ENCODE measurements at regions not wholly inside any gene's neighbourhood (a gene's known extent, or its start where the extent isn't known, plus 50 kb on each side); places are given as distances from the start of the nearest gene placed in this dataset.
A peak's percentile ranks its signal among the peaks of the same experiment; 100 is the strongest.
"Not testable (repeated sequence)": the region's sequence is repeated elsewhere in the genome, so short reads cannot be mapped to it uniquely, and the experiment has no call there.

DNA sequence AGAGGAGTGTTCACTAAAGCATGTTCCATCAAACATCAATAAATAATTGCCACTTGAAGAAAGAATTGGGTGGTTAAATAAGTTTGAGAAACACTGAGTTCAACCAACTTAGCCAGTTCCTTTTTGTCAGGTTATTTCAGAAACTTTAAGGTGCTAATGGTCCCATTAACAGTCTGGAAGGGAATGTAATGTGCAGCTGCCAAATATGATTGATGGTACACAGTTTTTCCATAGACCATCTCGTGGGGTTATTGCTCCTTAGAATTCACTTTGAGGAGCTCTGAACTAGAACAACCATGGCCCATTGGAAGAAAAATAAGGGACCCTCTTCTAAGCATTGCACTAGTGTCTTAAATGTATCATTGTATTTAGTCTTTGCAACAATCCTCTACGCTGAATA is 185.8 kb upstream of the NR2F2 start:
- Histone ChIP-seq H3K4me1 (no peaks in the 10 kb centered on the region), H3K27me3 (no peaks in the 10 kb centered on the region), H3K27ac (no peak overlapping the region), H3K36me3 (no peaks in the 10 kb centered on the region), H3K4me3 (no peak overlapping the region), H3K9me3 (no peaks in the 10 kb centered on the region)
- intact Hi-C loops (cut with DNase I; ENCODE audit: low total_unique reads), result no loop called here
- DNase-seq, result no peak
- TF ChIP-seq POLR2A (IDR thresholded peaks at IDR 0.05), result no peak
- TF ChIP-seq, protein P1, sequence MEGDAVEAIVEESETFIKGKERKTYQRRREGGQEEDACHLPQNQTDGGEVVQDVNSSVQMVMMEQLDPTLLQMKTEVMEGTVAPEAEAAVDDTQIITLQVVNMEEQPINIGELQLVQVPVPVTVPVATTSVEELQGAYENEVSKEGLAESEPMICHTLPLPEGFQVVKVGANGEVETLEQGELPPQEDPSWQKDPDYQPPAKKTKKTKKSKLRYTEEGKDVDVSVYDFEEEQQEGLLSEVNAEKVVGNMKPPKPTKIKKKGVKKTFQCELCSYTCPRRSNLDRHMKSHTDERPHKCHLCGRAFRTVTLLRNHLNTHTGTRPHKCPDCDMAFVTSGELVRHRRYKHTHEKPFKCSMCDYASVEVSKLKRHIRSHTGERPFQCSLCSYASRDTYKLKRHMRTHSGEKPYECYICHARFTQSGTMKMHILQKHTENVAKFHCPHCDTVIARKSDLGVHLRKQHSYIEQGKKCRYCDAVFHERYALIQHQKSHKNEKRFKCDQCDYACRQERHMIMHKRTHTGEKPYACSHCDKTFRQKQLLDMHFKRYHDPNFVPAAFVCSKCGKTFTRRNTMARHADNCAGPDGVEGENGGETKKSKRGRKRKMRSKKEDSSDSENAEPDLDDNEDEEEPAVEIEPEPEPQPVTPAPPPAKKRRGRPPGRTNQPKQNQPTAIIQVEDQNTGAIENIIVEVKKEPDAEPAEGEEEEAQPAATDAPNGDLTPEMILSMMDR (IDR thresholded peaks at IDR 0.05), result no peak

DNA sequence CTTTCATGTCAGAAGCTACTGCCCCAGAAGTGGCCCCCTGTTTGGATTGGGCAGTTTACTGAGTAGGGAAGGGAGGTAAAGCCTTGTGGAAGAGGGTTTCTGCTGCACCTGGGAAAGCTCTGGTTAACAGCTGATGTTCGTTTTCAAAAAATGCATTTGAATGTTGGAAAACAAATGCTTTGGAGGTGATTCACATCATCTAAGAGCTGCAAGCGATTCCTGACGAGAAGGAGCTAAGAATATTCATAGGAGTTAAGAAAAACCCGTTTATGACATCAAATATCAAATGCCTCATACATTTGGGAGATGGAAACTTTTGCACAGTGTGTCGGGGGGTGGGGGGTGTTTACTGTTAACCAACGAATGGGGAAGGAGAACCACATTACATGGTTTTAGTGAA is 183.8 kb upstream of the NR2F2 start:
- H3K4me1 ChIP-seq, result no peaks in the 10 kb centered on the region
- TF ChIP-seq, protein P1 (IDR thresholded peaks at IDR 0.05), result no peak
- no peak for TF ChIP-seq POLR2A (IDR thresholded peaks at IDR 0.05)
- intact Hi-C loops (cut with DNase I; ENCODE audit: low total_unique reads), result no loop called here

DNA sequence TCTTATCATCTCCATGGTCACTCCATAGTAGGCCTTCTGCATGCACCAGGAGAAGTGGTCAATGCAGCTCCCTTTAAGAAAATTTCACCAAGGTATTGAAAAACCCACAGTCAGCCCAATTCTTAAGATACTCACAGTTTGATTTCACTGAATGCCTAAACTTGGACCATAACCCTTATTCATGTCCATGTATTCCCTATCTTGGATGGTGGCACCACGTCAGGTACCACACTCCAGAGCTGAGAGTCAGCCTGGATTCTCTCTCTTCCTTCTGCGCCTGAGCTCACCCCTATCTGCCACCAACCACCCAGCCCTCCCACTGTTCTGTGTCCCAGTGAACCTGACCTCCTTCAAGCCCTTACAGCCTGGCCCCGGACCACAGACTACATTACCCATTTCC is 183.2 kb upstream of the NR2F2 start:
- no peak overlapping the region for H3K4me3 ChIP-seq

More for the DNA sequence above, 183.8 kb upstream of the NR2F2 start:
- Histone ChIP-seq H3K4me3 (no peak overlapping the region), H3K36me3 (no peaks in the 10 kb centered on the region), H3K27me3 (no peaks in the 10 kb centered on the region), H3K9me3 (no peaks in the 10 kb centered on the region), H3K27ac (no peak overlapping the region)
- DNase-seq, result no peak

DNA sequence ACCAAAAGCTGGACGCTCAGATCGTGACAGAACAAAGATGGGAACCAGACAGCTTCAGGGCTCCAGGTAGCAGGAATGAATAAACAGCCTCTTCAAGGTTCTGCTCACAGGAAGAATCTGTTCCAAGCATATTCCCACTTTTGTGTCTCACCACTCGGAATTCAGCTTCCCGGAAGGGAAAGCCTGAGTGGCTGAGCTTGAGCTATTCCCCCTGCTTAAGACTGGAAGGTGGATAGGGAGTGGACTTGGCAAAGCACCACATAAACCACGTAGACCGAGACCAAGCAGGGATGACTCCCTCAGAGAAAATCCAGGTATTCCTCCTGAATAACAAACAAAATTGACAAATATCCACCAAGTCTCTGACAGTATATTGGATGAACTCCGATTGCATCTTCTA is 180.2 kb upstream of the NR2F2 start:
- TF ChIP-seq, protein P1 (IDR thresholded peaks at IDR 0.05), result no peak
- TF ChIP-seq POLR2A (IDR thresholded peaks at IDR 0.05), result no peak
- intact Hi-C loops (cut with DNase I; ENCODE audit: low total_unique reads), result no loop called here

More for the DNA sequence above, 183.2 kb upstream of the NR2F2 start:
- no peak overlapping the region for H3K27ac ChIP-seq
- no peak for DNase-seq
- no peaks in the 10 kb centered on the region for H3K9me3 ChIP-seq
- TF ChIP-seq, protein P1 (IDR thresholded peaks at IDR 0.05), result no peak
- H3K27me3 ChIP-seq, result no peaks in the 10 kb centered on the region
- no peaks in the 10 kb centered on the region for H3K36me3 ChIP-seq
- intact Hi-C loops (cut with DNase I; ENCODE audit: low total_unique reads), result no loop called here
- no peaks in the 10 kb centered on the region for H3K4me1 ChIP-seq

DNA sequence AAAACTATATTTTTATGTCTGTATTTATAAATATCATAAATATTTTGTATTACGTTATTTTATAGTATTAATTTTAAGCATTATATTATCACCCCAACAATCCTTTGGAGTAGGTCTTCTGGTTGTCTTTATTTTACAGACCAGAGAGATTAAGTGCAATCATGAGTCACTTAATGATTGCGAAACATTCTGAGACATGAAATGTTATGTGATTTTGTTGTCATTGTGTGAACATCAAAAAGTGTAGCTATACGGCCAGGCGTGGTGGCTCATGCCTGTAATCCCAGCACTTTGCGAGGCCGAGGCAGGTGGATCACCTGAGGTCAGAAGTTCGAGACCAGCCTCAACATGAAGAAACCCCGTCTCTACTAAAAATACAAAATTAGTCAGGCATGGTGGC is 178.8 kb upstream of the NR2F2 start:
- H3K4me1 ChIP-seq, H3K9me3 ChIP-seq, H3K27ac ChIP-seq: not testable (repeated sequence)

More for the DNA sequence above, 180.2 kb upstream of the NR2F2 start:
- Histone ChIP-seq H3K4me1 (no peaks in the 10 kb centered on the region), H3K4me3 (no peak overlapping the region), H3K9me3 (no peaks in the 10 kb centered on the region), H3K36me3 (no peaks in the 10 kb centered on the region), H3K27me3 (no peaks in the 10 kb centered on the region), H3K27ac (no peak overlapping the region)
- no peak for DNase-seq

DNA sequence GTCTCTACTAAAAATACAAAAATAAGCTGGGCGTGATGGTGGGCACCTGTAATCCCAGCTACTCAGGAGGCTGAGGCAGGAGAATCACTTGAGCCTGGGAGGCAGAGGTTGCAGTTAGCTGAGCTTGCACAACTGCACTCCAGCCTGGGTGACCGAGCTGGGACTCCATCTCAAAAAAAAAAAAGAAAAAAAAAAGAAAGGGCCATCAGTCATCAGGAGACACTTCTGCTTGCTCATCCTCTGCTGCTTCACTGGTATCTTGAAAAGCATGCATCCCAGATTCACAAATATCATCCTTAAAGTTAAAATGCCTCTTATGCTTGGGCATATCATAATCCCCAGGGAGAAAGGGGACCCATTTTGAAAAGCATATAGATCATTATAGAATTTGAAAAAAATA is 176.6 kb upstream of the NR2F2 start:
- no peak for DNase-seq
- Histone ChIP-seq H3K9me3 (no peaks in the 10 kb centered on the region), H3K4me3 (no peak overlapping the region), H3K27me3 (no peaks in the 10 kb centered on the region), H3K4me1 (peaks cover 0 to 4% of the 10 kb centered on the region in 2 donors), H3K36me3 (no peaks in the 10 kb centered on the region), H3K27ac (no peak overlapping the region)
- intact Hi-C loops (cut with DNase I; ENCODE audit: low total_unique reads), result no loop called here
- TF ChIP-seq POLR2A (IDR thresholded peaks at IDR 0.05), result no peak
- TF ChIP-seq, protein P1 (IDR thresholded peaks at IDR 0.05), result no peak

More for the DNA sequence above, 178.8 kb upstream of the NR2F2 start:
- peak in 1 of 2 donors; percentile 22 for DNase-seq
- H3K4me3 ChIP-seq; H3K27me3 ChIP-seq; intact Hi-C loops (cut with DNase I; ENCODE audit: low total_unique reads); H3K36me3 ChIP-seq: not testable (repeated sequence)

All from uterus (tissue), 3 donors.